ENCODE measurements at regions not wholly inside any gene's neighbourhood (a gene's known extent, or its start where the extent isn't known, plus 50 kb on each side); places are given as distances from the start of the nearest gene placed in this dataset.
A peak's percentile ranks its signal among the peaks of the same experiment; 100 is the strongest.

GRCh38 chr10:78354101-78354500, 320.4 kb downstream of the RPS24 start:
- Mint-ChIP-seq H3K36me3 (no peaks in the 10 kb centered on the region), H3K27me3 (peaks cover 17 to 43% (median 26%) of the 10 kb centered on the region in 3 donors), H3K27ac (no peak overlapping the region), H3K4me3 (no peak overlapping the region), H3K9me3 (no peaks in the 10 kb centered on the region), H3K4me1 (no peaks in the 10 kb centered on the region)
- DNase-seq (no peak), ATAC-seq (ENCODE audit: low read depth in 2 of 2) (no peak)

GRCh38 chr10:78356291-78356900, 322.7 kb downstream of the RPS24 start:
- peaks cover 8 to 34% (median 19%) of the 10 kb centered on the region in 3 donors for H3K27me3 Mint-ChIP-seq
- H3K36me3 Mint-ChIP-seq = no peaks in the 10 kb centered on the region
- ATAC-seq (ENCODE audit: low read depth in 2 of 2) (no peak), DNase-seq (no peak)
- no peak overlapping the region for H3K4me3 Mint-ChIP-seq
- H3K27ac Mint-ChIP-seq = peak overlapping the region in 1 of 6 donors; percentile 19
- H3K9me3 Mint-ChIP-seq = no peaks in the 10 kb centered on the region
- no peaks in the 10 kb centered on the region for H3K4me1 Mint-ChIP-seq

DNA sequence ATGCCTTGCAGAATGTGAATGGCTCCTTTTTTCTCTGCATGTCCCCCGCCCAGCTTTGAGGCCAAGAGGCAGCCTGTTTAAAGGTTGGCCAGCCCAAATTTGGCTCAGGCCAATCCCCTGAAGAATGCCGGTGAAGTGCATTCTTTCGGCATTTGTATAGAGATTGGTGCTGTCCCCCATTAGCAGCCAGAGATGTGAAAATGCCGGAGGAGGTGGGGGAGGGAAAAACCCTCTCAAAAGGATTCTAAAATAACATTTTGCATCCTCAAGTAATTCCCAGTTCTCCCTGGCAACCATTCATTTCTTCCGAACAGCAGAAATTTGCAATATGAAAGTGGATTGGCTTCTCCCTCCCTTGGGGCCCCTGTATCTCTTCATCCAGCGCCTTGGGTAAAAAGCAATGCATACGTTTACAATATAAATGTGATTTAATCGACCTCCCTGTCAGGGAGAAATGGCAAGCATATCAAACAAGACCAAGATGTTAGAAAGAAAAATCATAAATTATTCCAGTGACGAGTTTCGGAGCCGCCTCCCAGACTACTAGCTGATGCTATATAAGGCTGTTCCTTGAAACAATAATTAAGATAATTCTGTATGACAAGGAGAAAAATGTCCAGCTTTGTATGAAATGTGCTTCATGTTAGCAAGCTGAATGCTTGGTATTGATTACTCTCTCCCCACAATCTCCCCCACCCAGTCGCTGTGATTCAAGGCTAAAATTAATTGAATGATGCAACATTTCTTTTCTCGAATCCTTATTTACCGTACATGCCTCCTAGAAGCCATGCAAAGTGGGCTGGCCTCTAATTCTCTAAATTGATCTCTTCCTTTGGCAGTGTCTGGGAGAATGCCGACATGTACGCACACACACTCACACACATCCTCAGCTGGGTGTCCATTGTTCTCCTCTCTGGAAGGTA, 323.7 kb downstream of the RPS24 start:
- peaks cover 8 to 27% (median 19%) of the 10 kb centered on the region in 3 donors for H3K27me3 Mint-ChIP-seq
- H3K9me3 Mint-ChIP-seq = peaks cover 0 to 2% (median 0%) of the 10 kb centered on the region in 7 donors
- no peak for DNase-seq
- no peak overlapping the region for H3K27ac Mint-ChIP-seq
- ATAC-seq (ENCODE audit: low read depth in 2 of 2) = no peak
- no peaks in the 10 kb centered on the region for H3K36me3 Mint-ChIP-seq
- no peak overlapping the region for H3K4me3 Mint-ChIP-seq
- no peaks in the 10 kb centered on the region for H3K4me1 Mint-ChIP-seq

DNA sequence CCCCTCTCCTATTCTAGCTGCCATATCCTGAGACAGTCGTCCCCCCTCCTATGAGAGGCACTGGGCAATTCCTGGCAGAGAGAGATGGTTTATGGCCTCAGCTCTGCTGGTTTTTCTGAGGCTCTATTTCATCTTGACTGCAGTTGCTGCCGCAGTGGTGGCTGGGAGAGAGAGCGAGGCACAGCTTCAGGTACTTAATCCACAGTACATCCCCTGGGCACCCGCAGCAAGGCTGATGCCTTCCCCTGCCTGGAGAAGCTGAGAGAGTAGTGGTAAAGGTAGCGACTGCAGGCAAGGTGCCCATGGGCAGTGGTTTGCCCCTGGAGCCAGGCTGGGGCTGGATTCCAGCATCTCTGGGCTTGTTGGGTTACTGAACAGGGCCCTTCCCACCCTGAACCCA, 324.7 kb downstream of the RPS24 start:
- Mint-ChIP-seq H3K27me3 (peaks cover 7 to 21% (median 13%) of the 10 kb centered on the region in 3 donors), H3K4me1 (no peaks in the 10 kb centered on the region), H3K4me3 (no peak overlapping the region), H3K9me3 (peaks cover 0 to 2% (median 0%) of the 10 kb centered on the region in 7 donors), H3K27ac (no peak overlapping the region), H3K36me3 (no peaks in the 10 kb centered on the region)
- DNase-seq = no peak
- ATAC-seq (ENCODE audit: low read depth in 2 of 2) = no peak

GRCh38 chr10:78358982-78359381, 325.3 kb downstream of the RPS24 start:
- H3K4me3 Mint-ChIP-seq = no peak overlapping the region
- no peak for ATAC-seq (ENCODE audit: low read depth in 2 of 2)
- H3K36me3 Mint-ChIP-seq = no peaks in the 10 kb centered on the region
- peaks cover 0 to 2% (median 0%) of the 10 kb centered on the region in 7 donors for H3K9me3 Mint-ChIP-seq
- H3K27ac Mint-ChIP-seq = no peak overlapping the region
- no peak for DNase-seq
- H3K4me1 Mint-ChIP-seq = no peaks in the 10 kb centered on the region
- peaks cover under 1 to 18% (median 9%) of the 10 kb centered on the region in 3 donors for H3K27me3 Mint-ChIP-seq

DNA sequence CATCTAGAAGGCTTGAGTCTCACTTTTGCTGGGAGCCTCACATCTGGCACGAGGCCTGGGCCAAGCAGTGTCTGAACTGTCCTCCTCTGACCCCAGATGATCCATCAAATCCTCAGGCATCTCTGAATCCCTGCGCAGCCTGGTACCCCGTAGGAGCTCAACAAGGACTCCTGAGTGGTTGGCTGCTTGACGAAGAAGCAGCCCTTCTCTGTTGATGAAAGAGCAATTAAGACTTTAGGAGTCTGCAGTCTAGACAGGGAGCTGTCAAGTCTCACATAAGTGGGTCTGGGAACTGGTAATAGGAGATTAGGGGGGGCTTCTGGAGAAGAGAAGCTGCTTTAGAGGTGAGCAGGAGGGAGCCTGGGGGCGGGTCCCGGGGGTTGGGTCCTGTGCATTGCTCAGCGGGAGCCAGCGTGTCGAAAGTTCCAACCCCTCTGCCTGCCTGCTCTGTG, 326.0 kb downstream of the RPS24 start:
- no peak overlapping the region for H3K4me3 Mint-ChIP-seq
- DNase-seq (no peak), ATAC-seq (ENCODE audit: low read depth in 2 of 2) (no peak)
- no peaks in the 10 kb centered on the region for H3K4me1 Mint-ChIP-seq
- peaks cover 0 to 2% (median 0%) of the 10 kb centered on the region in 7 donors for H3K9me3 Mint-ChIP-seq
- H3K27ac Mint-ChIP-seq = no peak overlapping the region
- peaks cover 0 to 18% (median 9%) of the 10 kb centered on the region in 3 donors for H3K27me3 Mint-ChIP-seq
- H3K36me3 Mint-ChIP-seq = no peaks in the 10 kb centered on the region

GRCh38 chr10:78360284-78360683, 326.6 kb downstream of the RPS24 start:
- Mint-ChIP-seq H3K9me3 (peaks cover 0 to 2% (median 0%) of the 10 kb centered on the region in 7 donors), H3K27ac (peak overlapping the region in 1 of 6 donors; percentile 76), H3K4me3 (no peak overlapping the region), H3K27me3 (peaks cover 0 to 18% (median 9%) of the 10 kb centered on the region in 3 donors), H3K4me1 (no peaks in the 10 kb centered on the region), H3K36me3 (no peaks in the 10 kb centered on the region)
- ATAC-seq (ENCODE audit: low read depth in 2 of 2) (no peak), DNase-seq (no peak)

DNA sequence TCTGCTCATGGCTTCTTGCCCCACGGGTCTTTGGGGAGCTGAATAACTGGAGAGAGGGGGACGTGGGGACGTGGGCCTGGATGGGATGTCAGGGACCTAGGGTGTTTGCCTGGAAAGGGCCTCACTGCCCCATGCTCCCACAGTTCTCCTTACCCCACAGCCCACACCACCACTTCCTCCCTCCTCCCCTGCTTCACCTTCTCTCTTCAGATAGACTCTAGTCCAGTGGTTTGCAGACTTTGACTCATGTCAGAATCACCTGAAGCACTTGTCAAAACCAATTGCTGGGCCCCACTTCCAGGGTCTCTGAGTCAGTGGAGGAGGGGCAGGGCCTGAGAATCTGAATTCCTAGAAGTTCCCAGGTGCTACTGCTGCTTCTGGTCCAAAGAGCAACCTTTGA, 327.4 kb downstream of the RPS24 start:
- Mint-ChIP-seq H3K4me3 (no peak overlapping the region), H3K27me3 (peaks cover 0 to 18% (median 9%) of the 10 kb centered on the region in 3 donors), H3K4me1 (no peaks in the 10 kb centered on the region), H3K9me3 (peaks cover 0 to 2% (median 0%) of the 10 kb centered on the region in 7 donors), H3K27ac (no peak overlapping the region), H3K36me3 (no peaks in the 10 kb centered on the region)
- ATAC-seq (ENCODE audit: low read depth in 2 of 2) = no peak
- no peak for DNase-seq

DNA sequence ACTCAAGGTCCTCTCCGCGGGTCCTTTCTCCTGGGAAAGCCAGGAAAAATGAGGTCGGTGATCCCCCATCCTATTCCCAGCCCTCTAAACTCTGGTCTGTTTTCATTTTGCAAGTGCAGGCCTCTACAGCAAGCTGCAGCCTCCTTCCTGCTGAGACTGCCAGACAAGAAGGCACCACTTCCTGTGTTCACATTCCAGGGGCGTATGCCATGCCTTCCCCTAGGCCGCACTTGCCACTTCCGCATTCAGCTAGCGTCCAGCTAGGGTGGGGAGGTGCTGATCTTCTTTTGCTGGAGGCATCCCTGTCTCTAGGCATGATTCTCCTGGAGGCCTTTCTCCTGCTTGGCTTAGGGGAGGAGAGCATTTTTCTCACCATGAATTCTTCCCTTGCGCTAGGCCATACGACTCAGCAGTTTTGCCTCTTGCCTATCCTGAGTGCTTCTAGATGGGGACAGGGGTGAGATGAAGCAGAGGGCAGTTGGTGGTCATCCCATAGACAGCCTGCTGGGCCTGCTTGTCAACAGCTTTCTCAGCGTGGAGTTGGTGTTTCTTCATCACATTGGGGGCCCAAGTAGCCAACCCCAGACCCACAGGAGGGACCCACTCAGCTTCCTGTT, 328.9 kb downstream of the RPS24 start:
- DNase-seq = no peak

GRCh38 chr10:78363190-78363589, 329.5 kb downstream of the RPS24 start:
- Mint-ChIP-seq H3K4me1 (no peaks in the 10 kb centered on the region), H3K27ac (no peak overlapping the region), H3K9me3 (peaks cover 0 to 2% (median 0%) of the 10 kb centered on the region in 7 donors), H3K4me3 (no peak overlapping the region), H3K36me3 (no peaks in the 10 kb centered on the region), H3K27me3 (peaks cover 3 to 23% (median 16%) of the 10 kb centered on the region in 3 donors)
- no peak for DNase-seq
- ATAC-seq (ENCODE audit: low read depth in 2 of 2) = no peak

More for the DNA sequence above, 328.9 kb downstream of the RPS24 start:
- peaks cover 0 to 2% (median 0%) of the 10 kb centered on the region in 7 donors for H3K9me3 Mint-ChIP-seq
- no peak for ATAC-seq (ENCODE audit: low read depth in 2 of 2)
- H3K4me1 Mint-ChIP-seq = no peaks in the 10 kb centered on the region
- no peak overlapping the region for H3K4me3 Mint-ChIP-seq
- no peaks in the 10 kb centered on the region for H3K36me3 Mint-ChIP-seq
- peaks cover 3 to 24% (median 17%) of the 10 kb centered on the region in 3 donors for H3K27me3 Mint-ChIP-seq
- peak overlapping the region in 2 of 6 donors; percentile 32 to 48 for H3K27ac Mint-ChIP-seq

DNA sequence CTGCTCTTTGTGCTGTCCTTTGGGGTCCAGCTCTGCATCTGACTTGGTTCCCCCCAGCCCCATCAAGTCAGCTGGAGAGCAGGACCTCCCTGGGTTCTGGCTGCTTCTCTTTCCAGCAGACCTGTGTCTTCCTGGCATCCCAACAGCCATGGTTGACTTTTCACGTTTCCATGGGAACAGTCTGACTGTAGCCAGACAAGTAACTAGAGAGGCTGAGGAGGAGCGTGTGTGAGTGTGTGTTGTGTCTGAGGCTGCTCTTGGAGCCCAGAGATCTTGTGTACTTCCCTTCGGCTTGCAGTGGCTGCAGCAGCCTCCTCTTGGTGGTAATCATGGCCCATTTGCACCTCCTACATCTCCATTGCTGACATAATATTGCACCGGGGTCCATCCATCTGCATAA, 332.0 kb downstream of the RPS24 start:
- Mint-ChIP-seq H3K4me3 (no peak overlapping the region), H3K27me3 (peaks cover 11 to 21% (median 13%) of the 10 kb centered on the region in 3 donors), H3K36me3 (no peaks in the 10 kb centered on the region), H3K9me3 (peaks cover 0 to 2% (median 0%) of the 10 kb centered on the region in 7 donors), H3K4me1 (no peaks in the 10 kb centered on the region), H3K27ac (no peak overlapping the region)
- DNase-seq (no peak), ATAC-seq (ENCODE audit: low read depth in 2 of 2) (no peak)

DNA sequence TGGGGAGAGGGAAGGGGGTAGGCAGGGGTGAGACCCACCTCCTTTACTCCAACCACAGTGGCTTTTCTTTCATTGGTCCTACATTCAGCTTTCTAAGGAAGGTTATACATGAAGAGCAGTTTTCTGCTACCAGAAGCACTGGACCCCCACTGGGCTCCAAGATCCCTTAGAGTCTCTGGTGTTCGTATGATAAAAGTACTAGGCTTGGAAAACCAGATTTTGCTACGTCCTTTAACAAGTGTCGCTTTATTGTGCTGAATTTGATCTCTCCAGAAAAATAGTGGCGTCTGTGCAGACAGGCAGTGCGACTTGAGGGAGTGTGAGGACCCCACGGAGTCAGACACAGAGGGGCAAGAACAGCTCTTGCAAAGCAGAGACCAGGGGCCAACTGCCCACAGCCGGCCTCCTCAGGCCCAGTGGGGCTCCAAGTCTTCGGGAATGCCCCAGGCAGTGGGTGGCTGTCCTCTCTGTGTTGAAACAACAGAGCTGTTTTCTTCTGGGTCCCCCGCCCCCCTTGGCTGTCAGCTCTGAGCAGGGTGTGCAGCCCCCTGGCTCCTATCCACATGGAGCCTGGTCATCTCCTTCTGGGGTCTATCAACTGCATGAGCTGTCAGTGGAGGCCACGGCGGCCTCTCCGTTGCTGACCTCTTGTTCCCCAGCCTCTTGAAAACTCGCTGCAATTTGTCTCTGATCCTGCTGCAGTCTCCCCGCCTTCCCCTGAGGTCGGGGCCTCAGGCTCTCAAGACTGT, 333.2 kb downstream of the RPS24 start:
- no peak for DNase-seq
- ATAC-seq (ENCODE audit: low read depth in 2 of 2) = no peak
- Mint-ChIP-seq H3K4me1 (no peaks in the 10 kb centered on the region), H3K4me3 (no peak overlapping the region), H3K27ac (no peak overlapping the region), H3K27me3 (peaks cover 12 to 23% (median 12%) of the 10 kb centered on the region in 3 donors), H3K36me3 (no peaks in the 10 kb centered on the region), H3K9me3 (no peaks in the 10 kb centered on the region)

- H3K4me1 Mint-ChIP-seq = no peaks in the 10 kb centered on the region
- no peaks in the 10 kb centered on the region for H3K36me3 Mint-ChIP-seq
- DNase-seq (no peak), ATAC-seq (ENCODE audit: low read depth in 2 of 2) (no peak)
- H3K9me3 Mint-ChIP-seq = no peaks in the 10 kb centered on the region
- no peak overlapping the region for H3K27ac Mint-ChIP-seq
- peaks cover 12 to 23% (median 12%) of the 10 kb centered on the region in 3 donors for H3K27me3 Mint-ChIP-seq
- no peak overlapping the region for H3K4me3 Mint-ChIP-seq
These were observed 334.1 kb downstream of the RPS24 start for GRCh38 chr10:78367751-78368150.

Measured in naive B cell (primary cell).